ENCODE measurements at regions not wholly inside any gene's neighbourhood (a gene's known extent, or its start where the extent isn't known, plus 50 kb on each side); places are given as distances from the start of the nearest gene placed in this dataset.

- Histone ChIP-seq H3K4me1 (ENCODE audit: insufficient read depth, low read length) (peaks cover 5% of the 10 kb centered on the region; the same call in 1 of the 2 replicates), H3K27ac (ENCODE audit: low read depth, low read length) (no peak overlapping the region), H3K9me3 (ENCODE audit: insufficient read depth, low read depth, low read length) (peaks cover 6% of the 10 kb centered on the region; the same call in 1 of the 2 replicates), H3K36me3 (ENCODE audit: insufficient read depth, low read length) (no peaks in the 10 kb centered on the region), H3K9ac (ENCODE audit: low read depth, low read length) (no peak overlapping the region), H3K27me3 (ENCODE audit: insufficient read depth, low read length) (no peaks in the 10 kb centered on the region), H3K4me3 (ENCODE audit: low read length) (no peak overlapping the region)
- 88% methylated on average over 2 of the region's 2 CpGs for WGBS
Observed at GRCh38 chr12:107390414-107390813, 295.2 kb upstream of the PWP1 start.

- Histone ChIP-seq H3K27ac (ENCODE audit: low read depth, low read length) (no peak overlapping the region), H3K4me1 (ENCODE audit: insufficient read depth, low read length) (peaks cover 17% of the 10 kb centered on the region), H3K36me3 (ENCODE audit: insufficient read depth, low read length) (no peaks in the 10 kb centered on the region), H3K9me3 (ENCODE audit: insufficient read depth, low read depth, low read length) (peaks cover 6% of the 10 kb centered on the region; the same call in 1 of the 2 replicates), H3K4me3 (ENCODE audit: low read length) (no peak overlapping the region), H3K27me3 (ENCODE audit: insufficient read depth, low read length) (no peaks in the 10 kb centered on the region), H3K9ac (ENCODE audit: low read depth, low read length) (no peak overlapping the region)
- 94% methylated on average over 10 of the region's 10 CpGs for WGBS
Observed at GRCh38 chr12:107393043-107393717, 292.4 kb upstream of the PWP1 start.

- 0 out of 2 replicates have a peak, but pooled peaks cover under 1% of the 10 kb centered on the region for H3K9me3 ChIP-seq (ENCODE audit: insufficient read depth, low read depth, low read length)
- H3K27ac ChIP-seq (ENCODE audit: low read depth, low read length): no peak overlapping the region
- no peaks in the 10 kb centered on the region for H3K36me3 ChIP-seq (ENCODE audit: insufficient read depth, low read length)
- H3K4me3 ChIP-seq (ENCODE audit: low read length): no peak overlapping the region
- H3K4me1 ChIP-seq (ENCODE audit: insufficient read depth, low read length): peaks cover 31% of the 10 kb centered on the region
- H3K27me3 ChIP-seq (ENCODE audit: insufficient read depth, low read length): no peaks in the 10 kb centered on the region
- no peak overlapping the region for H3K9ac ChIP-seq (ENCODE audit: low read depth, low read length)
- 89% methylated on average over 3 of the region's 3 CpGs for WGBS
Observed at GRCh38 chr12:107394693-107395092, 290.9 kb upstream of the PWP1 start.

- no peak overlapping the region for H3K9ac ChIP-seq (ENCODE audit: low read depth, low read length)
- no peaks in the 10 kb centered on the region for H3K36me3 ChIP-seq (ENCODE audit: insufficient read depth, low read length)
- H3K4me1 ChIP-seq (ENCODE audit: insufficient read depth, low read length): peaks cover 31% of the 10 kb centered on the region
- H3K4me3 ChIP-seq (ENCODE audit: low read length): no peak overlapping the region
- WGBS: 65% methylated on average over 3 of the region's 3 CpGs
- no peak overlapping the region for H3K27ac ChIP-seq (ENCODE audit: low read depth, low read length)
- no peaks in the 10 kb centered on the region for H3K9me3 ChIP-seq (ENCODE audit: insufficient read depth, low read depth, low read length)
- no peaks in the 10 kb centered on the region for H3K27me3 ChIP-seq (ENCODE audit: insufficient read depth, low read length)
Observed at GRCh38 chr12:107395817-107396216, 289.8 kb upstream of the PWP1 start.

GRCh38 chr12:107396991-107397390 lies 288.6 kb upstream of the PWP1 start:
- Histone ChIP-seq H3K36me3 (ENCODE audit: insufficient read depth, low read length) (no peaks in the 10 kb centered on the region), H3K9ac (ENCODE audit: low read depth, low read length) (no peak overlapping the region), H3K4me3 (ENCODE audit: low read length) (no peak overlapping the region), H3K4me1 (ENCODE audit: insufficient read depth, low read length) (peaks cover 31% of the 10 kb centered on the region), H3K9me3 (ENCODE audit: insufficient read depth, low read depth, low read length) (no peaks in the 10 kb centered on the region), H3K27ac (ENCODE audit: low read depth, low read length) (no peak overlapping the region), H3K27me3 (ENCODE audit: insufficient read depth, low read length) (no peaks in the 10 kb centered on the region)
- 70% methylated on average over 7 of the region's 7 CpGs for WGBS

GRCh38 chr12:107397890-107398500 lies 287.6 kb upstream of the PWP1 start:
- Histone ChIP-seq H3K9ac (ENCODE audit: low read depth, low read length) (no peak overlapping the region), H3K9me3 (ENCODE audit: insufficient read depth, low read depth, low read length) (no peaks in the 10 kb centered on the region), H3K4me3 (ENCODE audit: low read length) (no peak overlapping the region), H3K27me3 (ENCODE audit: insufficient read depth, low read length) (no peaks in the 10 kb centered on the region), H3K36me3 (ENCODE audit: insufficient read depth, low read length) (no peaks in the 10 kb centered on the region), H3K4me1 (ENCODE audit: insufficient read depth, low read length) (peaks cover 28% of the 10 kb centered on the region), H3K27ac (ENCODE audit: low read depth, low read length) (no peak overlapping the region)
- 70% methylated on average over 11 of the region's 11 CpGs for WGBS

DNA sequence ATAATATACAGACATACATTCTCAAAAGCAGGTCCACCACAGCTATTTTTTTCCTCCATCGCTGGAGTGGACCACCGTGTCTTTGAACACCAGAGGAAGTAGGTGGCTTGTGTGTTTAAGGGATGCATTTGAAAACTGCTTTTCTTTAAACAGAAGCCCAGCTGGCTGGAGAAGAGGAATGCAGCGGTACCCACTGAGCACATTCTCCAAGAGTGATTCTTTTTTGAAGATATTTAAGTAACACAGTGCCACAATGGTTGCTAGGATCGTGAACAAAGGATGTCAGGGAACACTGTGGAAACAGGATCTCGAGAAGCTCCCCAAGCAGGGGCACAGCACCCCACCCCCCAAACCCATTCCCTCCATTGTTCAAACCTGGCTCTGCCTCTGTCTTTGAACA lies 286.6 kb upstream of the PWP1 start:
- WGBS: 56% methylated on average over 5 of the region's 5 CpGs
- no peak overlapping the region for H3K27ac ChIP-seq (ENCODE audit: low read depth, low read length)
- no peak overlapping the region for H3K4me3 ChIP-seq (ENCODE audit: low read length)
- no peaks in the 10 kb centered on the region for H3K36me3 ChIP-seq (ENCODE audit: insufficient read depth, low read length)
- peak overlapping the region; percentile 3; the same call in 1 of the 2 replicates for H3K9ac ChIP-seq (ENCODE audit: low read depth, low read length)
- H3K27me3 ChIP-seq (ENCODE audit: insufficient read depth, low read length): no peaks in the 10 kb centered on the region
- no peaks in the 10 kb centered on the region for H3K9me3 ChIP-seq (ENCODE audit: insufficient read depth, low read depth, low read length)
- peaks cover 28% of the 10 kb centered on the region for H3K4me1 ChIP-seq (ENCODE audit: insufficient read depth, low read length)

GRCh38 chr12:107400686-107401447 lies 284.7 kb upstream of the PWP1 start:
- peaks cover 28% of the 10 kb centered on the region for H3K4me1 ChIP-seq (ENCODE audit: insufficient read depth, low read length)
- no peaks in the 10 kb centered on the region for H3K36me3 ChIP-seq (ENCODE audit: insufficient read depth, low read length)
- H3K4me3 ChIP-seq (ENCODE audit: low read length): no peak overlapping the region
- H3K9ac ChIP-seq (ENCODE audit: low read depth, low read length): no peak overlapping the region
- no peaks in the 10 kb centered on the region for H3K9me3 ChIP-seq (ENCODE audit: insufficient read depth, low read depth, low read length)
- 94% methylated on average over 14 of the region's 14 CpGs for WGBS
- H3K27ac ChIP-seq (ENCODE audit: low read depth, low read length): no peak overlapping the region
- no peaks in the 10 kb centered on the region for H3K27me3 ChIP-seq (ENCODE audit: insufficient read depth, low read length)

DNA sequence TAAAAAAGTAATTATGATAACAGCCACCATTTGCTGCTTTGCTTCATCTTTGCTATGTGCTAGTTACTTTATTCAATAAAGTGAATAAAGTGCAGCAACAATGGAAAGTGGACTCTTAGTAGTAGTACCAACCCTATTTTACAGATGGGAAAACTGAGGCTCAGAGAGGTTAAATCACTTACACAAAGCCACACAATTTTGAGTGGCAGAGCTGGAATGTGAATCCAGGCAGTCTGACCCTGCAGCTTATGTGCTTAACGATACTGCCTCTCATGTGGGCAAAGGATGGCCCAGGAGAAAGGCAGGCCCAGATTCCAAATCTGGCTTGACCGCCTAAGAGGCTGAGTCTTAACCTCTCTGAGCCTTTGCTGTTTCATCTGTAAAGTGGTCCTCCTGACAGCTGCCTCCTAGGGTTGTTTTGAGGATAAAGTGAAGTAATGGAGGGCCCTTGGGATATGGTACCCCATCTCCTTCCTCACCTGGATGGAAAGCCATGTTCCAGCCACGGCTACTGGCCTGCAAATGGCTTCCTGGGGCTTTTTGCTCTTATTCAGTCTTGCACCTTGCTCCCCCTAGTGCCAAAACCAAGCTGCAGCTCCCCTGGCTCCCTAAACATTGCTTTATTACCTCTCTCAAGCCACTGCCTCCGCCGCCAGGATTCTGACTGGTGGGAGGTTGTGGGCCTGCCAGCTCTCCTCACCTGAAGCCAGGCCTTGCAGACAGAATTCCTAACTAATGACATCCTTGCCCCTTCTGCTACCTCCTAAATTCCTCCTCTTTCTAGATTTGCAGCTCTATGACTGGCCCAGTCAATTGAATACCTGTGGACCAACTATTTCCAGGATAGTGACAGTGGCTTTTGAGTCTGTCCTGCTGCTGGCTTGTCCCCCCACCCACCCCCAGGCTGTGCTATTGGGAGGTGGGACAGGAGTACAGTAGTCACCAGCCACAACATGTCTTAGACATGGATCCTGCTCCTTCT lies 283.3 kb upstream of the PWP1 start:
- Histone ChIP-seq H3K27me3 (ENCODE audit: insufficient read depth, low read length) (no peaks in the 10 kb centered on the region), H3K4me3 (ENCODE audit: low read length) (no peak overlapping the region), H3K4me1 (ENCODE audit: insufficient read depth, low read length) (peaks cover 20% of the 10 kb centered on the region; the same call in 1 of the 2 replicates), H3K27ac (ENCODE audit: low read depth, low read length) (no peak overlapping the region), H3K9me3 (ENCODE audit: insufficient read depth, low read depth, low read length) (no peaks in the 10 kb centered on the region), H3K9ac (ENCODE audit: low read depth, low read length) (no peak overlapping the region), H3K36me3 (ENCODE audit: insufficient read depth, low read length) (no peaks in the 10 kb centered on the region)
- 61% methylated on average over 5 of the region's 5 CpGs for WGBS

GRCh38 chr12:107404981-107405380 lies 280.6 kb upstream of the PWP1 start:
- H3K27ac ChIP-seq (ENCODE audit: low read depth, low read length): no peak overlapping the region
- H3K27me3 ChIP-seq (ENCODE audit: insufficient read depth, low read length): no peaks in the 10 kb centered on the region
- no peak overlapping the region for H3K9ac ChIP-seq (ENCODE audit: low read depth, low read length)
- no peaks in the 10 kb centered on the region for H3K4me1 ChIP-seq (ENCODE audit: insufficient read depth, low read length)
- no peak overlapping the region for H3K4me3 ChIP-seq (ENCODE audit: low read length)
- WGBS: 55% methylated on average over 4 of the region's 4 CpGs
- no peaks in the 10 kb centered on the region for H3K9me3 ChIP-seq (ENCODE audit: insufficient read depth, low read depth, low read length)
- H3K36me3 ChIP-seq (ENCODE audit: insufficient read depth, low read length): no peaks in the 10 kb centered on the region

Data from HUES64 (cell line).